ENCODE measurements at regions not wholly inside any gene's neighbourhood (a gene's known extent, or its start where the extent isn't known, plus 50 kb on each side); places are given as distances from the start of the nearest gene placed in this dataset.
"Not testable (repeated sequence)": the region's sequence is repeated elsewhere in the genome, so short reads cannot be mapped to it uniquely, and the experiment has no call there.

DNA sequence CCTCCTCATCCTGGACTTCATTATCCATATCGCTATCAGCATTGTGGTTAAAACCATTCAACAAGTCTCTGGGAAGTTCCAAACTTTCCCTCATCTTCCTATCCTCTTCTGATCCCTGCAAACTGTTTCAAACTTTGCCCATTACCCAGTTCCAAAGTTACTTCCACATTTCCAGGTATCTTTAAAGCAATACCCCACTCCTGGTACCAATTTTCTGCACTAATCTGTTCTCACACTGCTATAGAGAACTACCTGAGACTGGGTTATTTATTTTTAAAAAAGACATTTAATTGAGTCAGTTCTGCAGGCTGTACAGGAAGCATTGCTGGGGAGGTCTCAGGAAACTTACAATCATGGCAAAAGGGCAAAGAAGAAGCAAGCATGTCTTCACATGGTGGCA is 147.3 kb downstream of the ARL4A start:
- no peak for DNase-seq

DNA sequence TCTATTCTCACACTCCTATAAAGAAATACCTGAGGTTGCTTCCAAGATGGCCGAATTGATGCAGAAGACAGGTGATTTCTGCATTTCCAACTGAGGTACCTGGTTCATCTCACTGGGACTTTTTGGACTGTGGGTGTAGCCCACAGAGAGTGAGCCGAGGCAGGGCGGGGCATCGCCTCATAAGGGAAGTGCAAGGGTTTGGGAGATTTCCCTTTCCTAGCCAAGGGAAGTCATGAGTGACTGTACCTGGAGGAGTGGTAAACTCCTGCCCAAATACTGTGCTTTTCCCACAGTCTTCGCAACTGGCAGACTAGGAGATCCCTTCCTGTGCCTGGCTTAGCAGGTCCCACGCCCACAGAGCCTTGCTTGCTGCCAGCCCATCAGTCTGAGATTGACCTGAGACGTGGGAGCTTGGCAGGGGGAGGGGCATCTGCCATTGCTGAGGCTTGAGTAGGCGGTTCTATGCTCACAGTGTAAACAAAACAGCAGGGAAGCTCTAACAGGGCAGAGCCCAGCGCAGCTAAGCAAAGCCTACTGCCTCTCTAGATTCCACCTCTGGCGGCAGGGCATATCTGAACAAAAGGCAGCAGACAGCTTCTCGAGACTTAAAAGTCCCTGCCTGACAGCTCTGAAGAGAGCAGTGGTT is 152.2 kb downstream of the ARL4A start:
- DNase-seq: peak in 1 of 2 donors; percentile 3

DNA sequence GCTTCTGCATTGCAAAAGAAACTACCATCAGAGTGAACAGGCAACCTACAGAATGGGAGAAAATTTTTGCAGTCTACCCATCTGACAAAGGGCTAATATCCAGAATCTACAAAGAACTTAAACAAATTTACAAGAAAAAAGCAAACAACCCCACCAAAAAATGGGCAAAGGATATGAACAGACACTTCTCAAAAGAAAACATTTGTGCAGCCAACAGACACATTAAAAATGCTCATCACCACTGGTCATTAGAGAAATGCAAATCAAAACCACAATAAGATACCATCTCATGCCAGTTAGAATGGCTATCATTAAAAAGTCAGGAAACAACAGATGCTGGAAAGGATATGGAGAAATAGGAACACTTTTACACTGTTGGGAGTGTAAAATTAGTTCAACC is 157.3 kb downstream of the ARL4A start:
- DNase-seq: not testable (repeated sequence)

DNA sequence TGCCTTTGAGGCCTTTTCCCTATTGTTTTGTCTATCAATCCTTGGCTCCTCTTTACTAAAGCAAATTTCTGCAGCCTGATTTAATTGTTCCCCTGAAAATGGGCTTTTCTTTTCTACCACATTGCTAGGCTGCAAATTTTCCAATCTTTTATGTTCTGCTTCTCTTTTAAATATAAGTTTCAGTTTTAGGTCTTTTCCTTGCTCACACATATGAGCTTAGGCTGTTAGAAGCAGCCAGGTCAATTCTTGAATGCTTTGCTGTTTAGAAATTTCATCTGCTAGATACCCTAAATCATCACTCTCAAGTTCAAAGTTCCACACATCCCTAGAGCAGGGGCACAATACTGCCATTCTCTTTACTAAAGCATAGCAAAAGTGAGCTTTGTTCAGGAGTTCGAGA is 159.6 kb downstream of the ARL4A start:
- no peak for DNase-seq

DNA sequence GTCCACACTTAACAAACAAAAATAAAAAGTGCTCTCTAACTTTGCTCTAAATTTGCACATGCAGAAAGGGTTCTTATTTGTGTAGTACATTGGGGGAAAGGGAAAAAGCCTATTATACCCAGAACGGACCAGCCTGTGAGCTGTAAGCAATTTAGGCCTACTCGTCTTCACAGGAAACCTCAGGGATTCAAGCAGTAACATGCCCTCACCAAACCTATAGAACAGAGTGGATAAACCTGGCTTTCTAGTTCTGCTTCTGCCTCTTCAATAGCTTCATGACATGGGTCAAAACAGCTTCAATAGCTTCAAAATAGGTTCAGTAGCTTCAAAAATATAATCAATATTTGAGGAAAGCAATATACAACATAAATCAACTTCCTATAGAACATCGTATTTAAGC is 163.7 kb downstream of the ARL4A start:
- DNase-seq: no peak

DNA sequence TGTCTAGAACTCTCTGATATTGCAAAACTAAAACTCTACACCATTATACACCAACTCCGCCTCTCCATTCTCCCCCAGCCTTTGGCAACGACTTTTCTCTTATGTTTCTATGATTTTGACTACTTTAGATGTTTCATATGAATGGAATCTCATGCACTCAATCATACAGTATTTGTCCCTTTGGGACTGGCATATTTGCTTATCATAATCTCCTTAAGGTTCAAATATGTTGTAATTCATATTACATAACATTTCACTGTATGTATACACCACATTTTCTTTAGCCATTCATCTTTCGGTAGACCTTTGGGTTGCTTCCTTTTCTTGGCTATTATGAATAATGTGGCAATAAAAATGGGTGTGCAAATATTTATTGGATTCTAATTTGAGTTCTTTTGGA is 164.4 kb downstream of the ARL4A start:
- no peak for DNase-seq

DNA sequence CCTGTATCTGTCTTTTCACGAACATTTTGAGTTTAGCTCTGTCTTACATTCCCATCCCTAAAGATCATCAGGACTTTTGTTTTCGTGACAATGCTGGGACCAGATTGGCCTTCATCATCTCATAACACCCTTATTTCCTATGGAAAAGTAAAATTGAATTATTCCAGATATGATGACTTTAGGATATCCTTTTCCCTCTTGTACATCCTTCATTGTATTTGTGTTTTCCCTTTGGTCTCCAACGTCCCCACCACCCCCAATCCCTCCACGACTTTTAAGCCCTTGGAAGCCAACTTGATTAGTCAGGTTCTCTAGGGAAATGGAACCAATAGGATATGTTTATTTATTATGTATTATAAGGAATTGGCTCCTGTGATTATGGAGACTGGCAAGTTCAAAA is 167.6 kb downstream of the ARL4A start:
- DNase-seq: no peak

DNA sequence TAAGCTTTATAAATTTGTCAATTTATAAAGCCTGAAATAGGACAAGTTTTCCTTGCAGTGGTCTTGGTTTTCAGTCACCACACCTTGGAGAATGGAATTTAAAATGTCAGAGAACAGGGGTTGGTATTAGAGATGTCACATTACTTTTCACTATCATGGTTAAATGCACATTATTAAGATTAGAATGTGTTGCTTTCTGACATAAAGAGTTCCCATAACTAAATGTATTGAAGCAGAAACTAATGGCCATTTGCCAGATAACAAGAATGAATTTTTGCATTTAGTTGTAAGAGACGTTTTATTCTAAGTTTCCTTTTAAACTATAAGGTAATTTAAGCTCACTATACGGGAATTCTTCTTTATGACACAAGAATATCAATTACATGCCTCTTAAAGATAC is 172.3 kb downstream of the ARL4A start:
- DNase-seq: no peak

DNA sequence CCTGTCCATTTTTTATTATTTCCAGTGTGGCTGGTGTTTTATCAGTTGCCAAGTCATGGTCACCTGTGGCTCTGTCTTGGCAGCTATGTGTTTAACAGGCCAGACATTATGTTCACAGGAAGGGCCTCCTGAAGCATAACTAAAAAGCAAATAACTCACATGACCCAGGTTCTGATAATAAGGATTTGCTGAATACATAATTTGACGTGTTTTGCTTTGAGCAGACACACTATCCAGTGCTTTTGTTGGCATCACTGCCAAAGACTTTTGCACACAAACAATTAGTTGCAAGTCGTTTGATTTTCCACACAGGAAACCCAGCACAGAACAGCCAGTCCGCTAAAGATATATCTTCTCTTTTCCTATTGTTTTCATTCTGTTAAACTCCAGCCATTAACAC is 173.6 kb downstream of the ARL4A start:
- no peak for DNase-seq

DNA sequence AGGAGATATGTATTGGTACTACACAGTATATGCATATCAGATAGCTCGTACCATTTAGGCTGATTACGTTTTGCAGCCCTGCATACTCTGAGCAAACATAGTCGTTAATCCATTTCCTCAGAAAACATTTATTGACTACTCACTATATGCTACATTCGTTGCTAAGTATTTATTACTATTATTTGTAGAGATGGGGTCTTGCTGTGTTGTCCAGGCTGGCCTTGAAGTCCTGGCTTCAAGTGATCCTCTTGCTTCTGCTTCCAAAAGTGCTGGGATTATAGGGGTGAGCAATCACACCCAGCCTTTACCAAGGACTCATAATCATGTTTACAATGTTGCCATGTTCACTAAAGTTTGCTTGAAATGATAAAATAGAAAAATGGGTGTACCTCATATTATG is 174.7 kb downstream of the ARL4A start:
- DNase-seq: no peak

DNA sequence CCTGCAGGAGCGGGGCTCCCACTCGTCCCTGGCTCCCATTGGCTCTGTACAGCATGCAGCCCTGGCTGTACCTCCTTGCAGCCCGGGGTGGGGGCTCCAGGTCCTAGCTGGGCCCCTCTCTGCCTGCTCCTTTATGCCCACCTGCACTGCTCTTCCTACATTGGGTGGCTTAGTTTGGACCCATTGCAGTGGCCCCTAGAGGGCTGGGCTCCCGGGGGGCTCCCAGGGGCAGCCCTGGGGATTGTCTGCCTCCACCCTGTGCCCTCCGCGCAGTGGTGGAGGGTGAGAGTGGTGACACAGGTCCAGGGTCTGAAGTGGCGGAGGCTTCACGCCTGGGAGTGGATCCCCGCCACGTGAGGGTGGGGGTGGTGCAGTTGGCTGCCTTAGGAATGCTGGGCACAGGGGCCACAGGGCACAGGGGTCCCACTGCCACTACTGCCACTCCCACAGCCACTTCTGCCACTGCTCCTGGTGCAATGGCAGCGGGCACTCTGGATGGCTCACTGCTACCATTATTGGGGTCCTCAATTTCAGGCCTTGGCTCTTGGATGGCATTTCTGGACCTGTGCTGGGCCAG is 177.1 kb downstream of the ARL4A start:
- DNase-seq: no peak

DNA sequence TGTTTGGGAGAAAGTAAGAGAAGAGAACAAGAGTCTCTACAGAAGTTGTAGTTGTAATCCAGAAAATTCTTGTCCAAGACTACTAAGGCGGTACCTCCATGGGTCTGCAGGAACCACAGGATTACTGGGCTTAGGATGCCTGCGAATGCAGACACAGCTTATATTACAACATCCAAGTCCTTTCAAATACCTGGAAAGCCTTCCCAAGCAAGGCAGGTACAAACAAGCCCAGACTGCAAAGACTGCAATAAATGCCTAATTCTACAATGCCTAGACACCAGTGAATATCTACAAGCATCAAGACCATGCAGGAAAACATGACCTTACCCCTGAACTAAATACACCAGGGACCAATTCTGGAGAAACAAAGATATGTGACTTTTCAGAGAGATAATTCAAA is 178.2 kb downstream of the ARL4A start:
- no peak for DNase-seq

DNA sequence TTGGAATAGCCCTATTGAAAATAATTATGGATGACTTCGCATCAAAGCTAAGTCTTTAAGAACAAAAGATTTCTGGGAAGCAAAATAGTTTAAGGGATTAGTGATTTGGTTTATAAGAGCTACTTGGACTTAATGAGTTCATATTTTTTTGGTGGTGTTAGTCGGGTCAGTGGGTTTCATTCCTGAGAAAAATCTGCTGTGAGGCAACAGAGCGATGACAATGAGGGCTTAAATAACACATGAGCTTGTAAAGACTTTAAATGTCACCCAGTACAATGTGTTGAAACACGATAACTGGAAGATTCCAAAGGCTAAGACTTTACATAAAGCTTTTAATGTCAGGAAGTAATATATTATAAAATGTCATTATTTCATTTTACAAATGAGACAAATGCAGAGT is 178.8 kb downstream of the ARL4A start:
- DNase-seq: no peak

DNA sequence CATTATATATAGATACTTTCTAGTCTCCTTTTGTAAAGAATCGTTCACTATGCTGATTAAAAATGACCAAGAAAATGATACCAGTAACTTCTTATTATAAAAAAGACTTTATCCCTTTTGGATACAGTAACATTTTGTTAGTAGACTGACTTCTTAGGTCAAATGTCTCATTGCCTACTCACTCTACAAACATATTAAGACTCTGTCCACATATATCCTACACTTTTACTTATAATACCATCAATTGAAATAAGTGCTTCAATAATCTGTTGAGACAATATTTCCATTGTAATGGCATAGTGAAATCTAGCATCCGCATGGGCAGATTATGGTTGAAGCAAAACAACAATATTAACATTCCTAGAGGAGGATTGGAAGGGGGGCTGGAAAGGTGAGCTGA is 180.6 kb downstream of the ARL4A start:
- no peak for DNase-seq

DNA sequence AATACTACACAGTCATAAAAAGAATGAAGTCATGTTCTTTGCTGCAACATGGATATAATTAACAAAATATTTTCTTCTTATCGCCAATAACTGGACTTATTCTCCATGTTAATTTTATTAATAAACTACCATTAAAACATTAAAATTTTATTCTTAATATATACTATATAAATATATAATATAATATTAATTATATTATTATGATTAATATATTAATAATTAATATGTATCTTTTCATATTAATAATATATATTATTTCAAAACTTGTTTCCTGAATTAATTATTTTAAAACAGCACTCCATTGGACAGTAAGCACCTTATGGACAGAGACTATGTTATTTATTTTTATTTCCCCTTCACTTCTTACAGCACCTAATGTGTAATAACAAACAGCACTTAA is 182.8 kb downstream of the ARL4A start:
- no peak for DNase-seq

DNA sequence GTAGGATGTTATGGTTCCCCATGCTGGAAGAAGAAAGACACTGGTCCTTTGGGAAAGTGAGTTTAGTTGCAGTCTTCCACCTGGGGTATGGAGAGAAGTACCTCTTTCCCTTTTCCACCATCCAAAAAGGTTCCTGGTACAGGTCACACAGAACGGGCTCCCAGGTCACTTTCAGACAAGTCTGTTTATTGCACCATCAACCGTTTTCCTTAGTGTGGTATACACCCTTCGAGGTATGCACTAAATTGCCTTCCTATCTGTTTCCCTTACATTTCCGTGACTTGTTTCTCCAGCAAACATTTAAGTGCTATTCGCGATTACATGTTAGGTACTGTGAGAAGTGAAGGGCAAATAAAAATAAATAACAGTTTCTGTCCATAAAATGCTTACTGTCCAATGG is 185.1 kb downstream of the ARL4A start:
- no peak for DNase-seq

DNA sequence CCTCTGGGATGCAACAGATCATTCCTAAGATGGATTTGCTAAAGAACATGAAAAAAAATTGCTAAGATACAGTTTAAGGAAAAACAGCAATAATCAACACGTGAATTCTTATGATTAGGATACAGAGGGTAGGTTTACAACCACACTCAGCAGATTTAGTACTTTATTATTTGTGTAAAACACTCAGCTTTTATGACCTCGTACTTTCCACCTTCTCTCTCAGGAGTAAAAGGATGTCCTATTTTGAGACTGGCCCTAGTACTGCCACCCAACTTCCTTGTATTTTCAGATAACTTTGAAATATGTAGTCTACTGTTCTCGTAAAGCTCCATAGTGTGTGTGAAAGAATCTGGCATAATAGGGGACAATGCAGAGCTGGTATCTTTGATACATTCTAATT is 186.1 kb downstream of the ARL4A start:
- DNase-seq: no peak

DNA sequence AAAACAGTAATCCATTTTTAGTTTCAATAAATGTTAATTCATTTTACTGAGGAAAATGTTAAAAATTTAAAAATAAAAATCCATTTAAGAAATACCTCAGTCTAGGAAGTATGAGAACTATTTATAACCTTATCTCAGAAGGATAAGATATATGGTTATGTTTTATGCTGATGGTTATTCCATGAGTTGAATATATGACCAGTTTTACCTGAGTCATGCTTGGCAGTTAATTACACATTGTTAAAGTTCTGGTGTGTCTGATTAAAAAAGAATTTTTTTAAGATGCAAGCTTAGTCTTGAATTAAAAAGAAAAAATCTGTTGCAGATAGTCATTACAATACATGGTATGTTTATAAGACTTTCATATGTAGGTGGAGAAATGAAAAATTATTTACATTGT is 191.7 kb downstream of the ARL4A start:
- no peak for DNase-seq

DNA sequence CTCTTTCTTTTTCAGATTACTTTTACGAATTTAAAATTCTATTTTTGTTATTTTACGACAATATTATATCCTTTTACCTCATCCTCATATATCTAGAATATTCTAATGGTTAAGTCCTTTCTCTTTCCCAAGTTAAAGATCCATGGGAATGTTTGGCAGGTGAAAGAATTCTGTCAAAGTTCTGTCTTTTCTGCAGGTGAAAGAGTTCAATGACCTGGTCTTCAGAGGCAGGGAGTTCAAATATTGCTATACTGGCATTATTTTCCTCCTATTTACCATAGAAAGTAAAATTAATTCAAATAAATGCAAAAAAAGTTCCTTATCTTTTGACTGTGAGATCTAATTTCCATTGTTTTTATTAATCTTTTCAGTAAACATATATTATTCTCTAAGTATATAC is 194.3 kb downstream of the ARL4A start:
- no peak for DNase-seq

DNA sequence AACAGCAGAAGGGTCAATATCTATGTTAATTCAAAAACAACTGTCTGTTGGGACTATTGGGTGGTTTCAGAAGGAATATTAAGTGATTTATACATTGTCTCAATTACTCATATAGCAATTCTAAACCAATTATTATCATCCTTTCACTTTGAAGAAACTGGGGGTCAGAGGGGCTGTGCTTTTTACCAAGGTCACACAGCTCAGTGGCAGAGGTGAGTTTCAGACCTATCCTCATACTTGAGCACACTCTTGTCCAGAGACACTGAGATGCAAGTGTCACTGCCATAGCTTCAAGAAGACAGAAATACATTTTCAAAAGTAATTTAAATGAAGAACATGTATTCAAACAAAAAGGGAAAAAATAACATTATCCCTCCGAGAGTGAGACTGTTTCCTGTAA is 195.3 kb downstream of the ARL4A start:
- no peak for DNase-seq

DNA sequence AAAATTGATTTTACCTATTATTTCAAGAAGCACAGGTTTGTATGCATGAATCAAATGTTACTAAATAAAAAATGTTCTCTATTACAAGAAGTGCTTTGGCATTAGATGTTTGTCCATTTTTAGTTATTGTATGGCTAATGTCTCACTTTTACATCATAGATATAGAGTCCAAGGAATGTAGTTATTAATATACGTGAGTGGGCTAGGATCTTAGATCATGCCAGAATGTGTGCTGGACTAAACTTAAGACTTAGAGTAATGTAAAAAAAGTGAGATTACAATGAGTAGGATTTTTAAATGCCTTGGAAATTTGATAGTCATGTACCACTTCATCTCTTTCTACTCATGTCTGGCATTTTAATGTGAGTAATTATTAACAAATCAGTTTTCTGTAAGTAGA is 196.6 kb downstream of the ARL4A start:
- no peak for DNase-seq

DNA sequence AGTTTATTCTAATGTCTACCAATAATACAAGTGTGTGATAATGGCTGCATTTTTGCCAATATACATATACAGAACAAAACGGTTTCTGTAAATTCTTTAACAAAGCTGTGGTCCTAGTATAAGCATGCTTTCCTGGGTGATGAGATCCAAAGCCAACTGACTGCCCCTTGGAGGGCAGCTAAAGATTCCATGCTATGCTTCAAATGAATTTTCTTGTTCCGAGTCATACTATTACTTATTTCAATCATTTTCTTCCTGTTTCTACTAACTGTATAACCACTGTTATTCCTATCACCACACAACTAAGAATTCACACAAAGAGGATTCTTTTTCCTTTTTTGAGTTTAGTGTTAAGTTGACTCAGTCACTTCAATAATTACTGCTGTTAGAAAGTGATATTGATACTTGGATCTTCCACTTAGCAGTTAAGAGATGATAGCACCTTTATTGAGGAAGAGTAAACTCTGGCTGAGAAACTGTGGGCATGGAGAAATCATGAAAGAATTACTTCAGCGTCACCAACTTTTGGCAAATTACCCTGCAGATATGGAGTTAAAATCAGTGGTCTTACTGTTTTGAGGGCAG is 197.5 kb downstream of the ARL4A start:
- no peak for DNase-seq

DNA sequence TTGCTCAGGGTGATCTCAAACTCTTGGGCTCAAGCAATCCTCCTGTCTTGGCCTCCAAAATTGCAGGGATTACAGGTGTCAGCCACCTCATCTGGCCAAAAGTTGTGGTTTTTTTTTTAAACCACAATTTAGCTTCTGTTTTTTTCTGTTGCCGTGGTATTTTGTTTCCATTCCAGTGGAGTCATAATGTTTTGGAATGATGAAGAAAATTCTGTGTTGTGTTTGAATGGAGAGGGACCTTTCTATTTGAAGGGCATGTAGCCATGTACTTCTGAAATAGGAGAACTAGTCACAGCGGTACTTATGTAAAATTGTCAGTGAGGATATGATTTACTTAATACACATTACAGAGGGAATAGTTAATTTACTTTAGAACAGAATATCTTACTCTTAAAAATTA is 201.3 kb downstream of the ARL4A start:
- no peak for DNase-seq

DNA sequence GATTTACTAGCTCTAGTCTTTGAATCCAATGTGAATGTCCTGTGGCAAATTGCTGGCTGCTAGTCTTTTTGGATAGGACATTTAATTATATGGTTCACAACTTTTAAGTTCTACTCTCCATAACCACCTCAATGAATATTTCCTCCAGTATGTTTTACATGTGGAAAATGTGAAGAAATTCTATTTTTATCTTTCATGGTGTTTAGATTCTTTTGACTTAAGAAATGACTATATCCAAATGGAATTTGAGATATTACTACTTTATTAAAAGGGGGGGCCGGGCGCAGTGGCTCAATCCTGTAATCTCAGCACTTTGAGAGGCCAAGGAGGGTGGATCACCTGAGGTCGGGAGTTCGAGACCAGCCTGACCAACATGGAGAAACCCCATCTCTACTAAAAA is 202.0 kb downstream of the ARL4A start:
- DNase-seq: no peak

DNA sequence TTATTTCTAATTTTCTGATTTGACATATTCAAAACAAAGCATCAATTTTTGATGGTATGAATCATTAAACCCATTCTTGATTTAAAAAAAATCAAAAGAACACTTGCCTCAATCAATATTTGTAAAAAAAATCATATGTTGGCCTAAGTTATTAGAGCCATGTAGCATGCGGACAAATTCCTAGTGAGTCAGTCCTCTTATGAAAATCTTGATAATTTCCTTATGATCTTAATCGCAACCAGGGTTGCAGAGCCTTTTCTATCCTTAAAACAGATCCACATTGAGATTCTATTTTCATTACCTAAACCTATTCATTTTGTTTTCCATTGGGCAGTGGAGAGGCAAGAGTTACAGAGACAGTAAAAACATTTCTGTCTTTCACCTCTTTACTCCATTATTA is 203.2 kb downstream of the ARL4A start:
- no peak for DNase-seq

All from inflammatory macrophage treated with lipopolysaccharide for 1 hour (primary cell).